ENCODE measurements at regions not wholly inside any gene's neighbourhood (a gene's known extent, or its start where the extent isn't known, plus 50 kb on each side); places are given as distances from the start of the nearest gene placed in this dataset.
"Not testable (repeated sequence)": the region's sequence is repeated elsewhere in the genome, so short reads cannot be mapped to it uniquely, and the experiment has no call there.

- DNase-seq: no peak
Observed at GRCh38 chr19:27746691-27747380, 1466.1 kb downstream of the UQCRFS1 start.

DNA sequence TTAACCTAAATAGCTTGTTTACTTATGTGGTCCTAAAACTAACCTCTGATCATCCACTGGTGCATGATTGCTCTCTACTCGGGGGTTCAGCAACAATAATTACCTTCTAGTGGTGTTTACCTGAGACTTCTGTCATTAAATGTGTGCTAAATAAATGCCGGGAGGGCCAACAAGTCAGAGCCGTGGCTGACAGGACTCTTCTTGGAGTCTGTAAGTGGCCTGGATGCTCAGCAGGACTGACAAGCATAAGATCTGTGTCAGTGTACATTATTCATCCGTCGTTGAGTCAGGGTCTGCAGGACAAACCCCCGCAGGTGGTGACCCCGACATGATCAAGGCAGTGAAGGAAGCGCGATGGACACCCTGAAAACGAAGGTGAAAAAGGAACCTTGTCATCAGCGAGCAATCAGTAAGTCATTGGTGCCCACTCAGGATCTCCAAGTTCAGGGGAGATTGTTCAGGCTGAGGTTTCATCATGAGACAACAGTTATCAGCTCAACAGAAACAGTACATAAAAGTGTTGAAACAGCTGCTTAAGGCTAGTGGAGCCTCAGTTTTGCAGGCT is 1466.9 kb downstream of the UQCRFS1 start:
- DNase-seq: no peak

DNA sequence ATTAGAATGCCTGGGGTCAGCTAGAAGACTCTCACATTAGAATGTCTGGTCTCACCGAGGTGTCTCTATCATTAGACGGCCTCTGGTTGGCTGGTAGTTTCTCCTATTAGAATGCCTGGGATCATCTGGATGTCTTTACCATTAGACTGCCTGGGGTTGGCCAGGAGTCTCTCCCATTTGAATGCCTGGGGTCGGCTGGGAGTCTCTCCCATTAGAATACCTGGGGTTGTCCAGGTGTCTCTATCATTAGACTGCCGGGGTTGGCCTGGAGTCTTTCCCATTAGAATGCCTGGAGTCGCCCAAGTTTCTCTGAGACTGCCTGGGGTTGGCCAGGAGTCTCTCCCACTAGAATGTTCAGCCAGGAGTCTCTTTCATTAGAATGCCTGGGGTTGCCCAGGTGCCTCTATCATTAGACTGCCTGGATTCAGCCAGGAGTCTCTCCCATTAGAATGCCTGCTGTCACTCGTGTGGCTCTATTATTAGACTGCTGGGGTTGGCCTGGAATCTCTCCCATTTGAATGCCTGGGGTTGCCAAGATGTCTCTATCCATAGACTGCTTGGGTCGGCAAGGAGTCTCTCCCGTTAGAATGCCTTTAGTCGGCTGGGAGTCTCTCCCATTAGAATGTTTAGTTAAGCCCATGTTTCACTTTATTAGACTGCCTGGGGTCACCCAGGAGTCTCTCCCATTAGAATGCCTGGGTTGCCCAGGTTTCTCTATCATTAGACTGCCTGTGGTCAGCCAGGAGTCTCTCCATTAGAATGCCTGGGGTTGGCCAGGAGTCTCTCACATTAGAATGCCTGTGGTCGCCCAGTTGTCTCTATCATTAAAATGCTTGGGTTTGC is 1467.8 kb downstream of the UQCRFS1 start:
- DNase-seq: no peak

GRCh38 chr19:27742041-27742440 is 1470.9 kb downstream of the UQCRFS1 start:
- DNase-seq: no peak

GRCh38 chr19:27741236-27741635 is 1471.7 kb downstream of the UQCRFS1 start:
- DNase-seq: no peak

GRCh38 chr19:27740396-27740795 is 1472.6 kb downstream of the UQCRFS1 start:
- no peak for DNase-seq

DNA sequence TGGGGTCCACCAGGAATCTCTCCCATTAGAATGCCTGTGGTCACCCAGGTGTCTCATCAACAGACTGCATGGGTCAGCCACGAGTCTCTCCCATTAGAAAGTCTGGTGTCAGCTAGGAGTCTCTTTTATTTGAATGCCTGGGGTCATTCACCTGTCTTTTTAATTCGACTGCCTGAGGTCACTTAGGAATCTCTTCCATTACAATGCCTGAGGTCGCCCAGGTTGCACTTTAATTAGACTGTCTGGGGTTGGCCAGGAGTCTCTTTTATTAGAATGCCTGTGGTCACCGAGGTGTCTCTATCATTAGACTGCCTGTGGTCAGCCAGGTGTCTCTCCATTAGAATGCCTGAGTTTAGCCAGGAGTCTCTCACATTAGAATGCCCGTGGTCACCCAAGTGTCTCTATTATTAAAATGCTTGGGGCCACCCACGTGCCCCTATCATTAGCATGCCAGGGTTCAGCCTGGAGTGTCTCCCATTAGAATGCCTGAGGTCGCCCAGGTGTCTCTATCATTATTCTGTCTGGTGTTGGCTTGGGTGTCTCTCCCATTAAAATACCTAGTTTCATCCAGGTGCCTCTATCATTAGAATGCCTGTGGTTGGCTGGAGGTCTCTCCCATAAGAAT is 1474.3 kb downstream of the UQCRFS1 start:
- no peak for DNase-seq

DNA sequence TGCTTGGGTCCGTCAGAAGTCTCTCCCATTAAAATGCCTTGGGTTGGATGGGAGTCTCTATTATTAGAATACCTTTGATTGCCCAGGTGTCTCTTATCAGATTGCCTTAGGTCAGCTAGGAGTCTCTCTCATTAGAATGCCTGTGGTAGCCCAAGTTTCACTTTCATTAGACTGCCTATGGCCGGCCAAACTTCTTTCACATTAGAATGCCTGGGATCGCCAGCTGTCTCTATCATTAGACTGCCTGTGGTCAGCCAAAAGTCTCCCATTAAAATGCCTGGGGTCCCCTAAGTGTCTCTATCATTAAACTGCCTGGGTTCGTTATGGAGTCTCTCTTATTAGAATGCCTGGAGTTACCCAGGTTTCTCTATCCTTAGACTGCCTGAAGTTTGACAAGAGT is 1476.7 kb downstream of the UQCRFS1 start:
- DNase-seq: no peak

- DNase-seq: no peak
Observed at GRCh38 chr19:27735314-27735713, 1477.6 kb downstream of the UQCRFS1 start.

DNA sequence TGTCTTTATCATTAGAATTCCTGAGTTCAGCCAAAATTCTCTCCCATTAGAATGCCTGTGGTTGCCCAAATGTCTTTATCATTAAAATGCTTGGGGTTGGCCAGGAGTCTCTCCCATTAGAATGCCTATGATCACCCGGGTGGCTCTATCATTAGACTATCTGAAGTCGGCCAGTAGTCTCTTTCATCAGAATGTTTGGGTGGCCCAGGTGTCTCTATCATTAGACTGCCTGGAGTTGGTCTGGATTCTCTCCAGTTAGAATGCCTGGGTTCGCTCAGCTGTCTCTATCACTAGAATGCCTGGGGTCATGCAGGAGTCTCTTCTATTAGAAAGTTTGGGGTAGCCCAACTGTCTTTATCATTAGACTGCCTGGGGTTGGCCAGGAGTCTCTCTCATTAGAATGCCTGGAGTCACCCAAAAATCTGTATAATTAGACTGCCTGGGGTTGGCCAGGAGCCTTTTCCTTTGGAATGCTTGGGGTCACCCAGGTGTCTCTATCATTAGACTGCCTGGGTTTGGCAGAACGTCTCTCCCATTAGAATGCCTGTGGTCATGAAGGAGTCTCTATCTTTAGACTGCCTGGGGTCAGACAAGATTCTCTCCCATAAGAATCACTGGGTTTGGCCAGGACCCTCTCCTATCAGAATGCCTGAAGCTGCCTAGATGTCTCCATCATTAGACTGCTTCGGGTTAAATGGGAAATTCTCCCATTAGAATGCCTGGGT is 1478.3 kb downstream of the UQCRFS1 start:
- no peak for DNase-seq

DNA sequence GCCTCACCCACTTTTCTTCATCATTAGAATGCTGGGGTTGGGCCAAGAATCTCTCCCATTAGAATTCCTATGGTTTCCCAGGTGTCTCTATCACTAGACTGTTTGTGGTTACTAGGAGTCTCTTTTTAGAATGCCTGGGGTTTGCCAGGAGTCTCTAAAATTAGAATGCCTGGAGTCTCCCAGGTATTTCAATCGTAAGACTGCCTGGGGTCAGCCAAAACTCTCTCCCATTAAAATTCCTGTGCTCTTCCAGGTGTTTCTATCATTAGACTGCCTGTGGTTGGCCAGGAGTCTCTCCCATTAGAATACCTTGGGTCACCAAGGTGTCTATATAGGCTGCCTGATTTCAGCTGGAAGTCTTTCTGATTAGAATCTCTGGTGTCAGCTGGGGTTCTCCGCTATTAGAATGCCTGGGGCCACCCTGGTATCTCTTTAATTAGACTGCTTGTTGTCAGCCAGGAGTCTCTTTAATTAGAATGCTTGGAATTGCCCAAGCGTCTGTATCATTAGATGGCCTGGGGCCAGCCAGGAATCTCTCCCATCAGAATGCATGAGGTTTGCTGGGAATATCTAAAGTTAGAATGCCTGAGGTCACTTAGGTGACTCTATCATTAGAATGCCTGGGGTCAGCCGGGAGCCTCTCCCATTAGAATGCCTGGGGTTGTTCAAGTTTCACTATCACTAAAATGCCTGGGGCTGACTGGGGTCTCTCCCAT is 1479.2 kb downstream of the UQCRFS1 start:
- no peak for DNase-seq

DNA sequence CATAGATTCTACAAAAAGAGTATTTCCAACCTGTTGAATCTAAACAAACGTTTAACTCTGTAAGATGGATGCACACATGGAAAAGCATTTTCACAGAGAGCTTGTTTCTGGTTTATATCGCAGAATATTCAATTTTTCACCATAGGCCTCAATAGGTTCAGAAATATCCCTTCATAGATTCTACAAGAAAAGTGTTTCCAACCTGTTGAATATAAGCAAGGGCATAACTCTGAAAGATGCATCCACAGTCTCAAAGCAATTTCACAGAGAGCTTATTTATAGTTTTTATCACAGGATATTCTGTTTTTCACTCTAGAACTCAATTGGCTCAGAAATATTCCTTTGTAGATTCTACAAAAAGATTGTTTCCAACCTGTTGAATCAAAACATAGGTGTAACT is 1483.6 kb downstream of the UQCRFS1 start:
- no peak for DNase-seq

DNA sequence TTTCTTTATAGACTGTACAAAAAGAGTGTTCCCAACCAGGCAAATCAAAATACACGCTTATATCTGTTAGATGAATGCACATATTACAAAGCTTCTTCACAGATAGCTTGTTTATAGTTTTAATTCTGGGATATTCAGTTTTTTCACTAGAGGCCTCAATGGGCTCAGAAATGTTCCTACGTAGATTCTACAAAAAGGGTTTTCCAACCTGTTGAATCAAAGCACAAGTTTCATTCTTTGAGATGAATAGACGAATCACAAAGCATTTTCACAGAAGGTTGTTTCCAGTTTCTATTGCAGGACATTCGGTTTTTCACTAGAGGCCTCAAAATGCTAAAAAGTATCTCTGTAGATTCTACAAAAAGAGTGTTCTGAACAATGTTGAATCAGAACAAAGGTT is 1490.3 kb downstream of the UQCRFS1 start:
- DNase-seq: no peak

DNA sequence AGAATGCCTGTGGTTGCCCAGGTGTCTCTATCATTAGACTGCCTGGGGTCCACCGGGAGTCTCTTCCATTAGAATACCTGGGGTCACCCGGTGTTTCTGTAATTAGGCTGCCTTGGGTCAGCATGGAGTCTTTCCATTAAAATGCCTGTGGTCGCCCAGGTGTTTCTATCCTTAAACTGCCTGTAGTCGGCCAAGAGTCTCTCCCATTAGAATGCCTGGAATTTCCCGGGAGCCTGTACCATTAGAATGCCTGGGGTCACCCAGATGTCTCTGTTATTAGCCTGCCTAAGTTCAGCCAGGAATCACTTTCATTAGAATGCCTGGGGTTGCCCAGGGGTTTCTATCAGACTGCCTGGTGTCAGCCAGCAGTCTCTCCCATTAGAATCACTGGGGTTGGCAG is 1492.8 kb downstream of the UQCRFS1 start:
- DNase-seq: no peak

DNA sequence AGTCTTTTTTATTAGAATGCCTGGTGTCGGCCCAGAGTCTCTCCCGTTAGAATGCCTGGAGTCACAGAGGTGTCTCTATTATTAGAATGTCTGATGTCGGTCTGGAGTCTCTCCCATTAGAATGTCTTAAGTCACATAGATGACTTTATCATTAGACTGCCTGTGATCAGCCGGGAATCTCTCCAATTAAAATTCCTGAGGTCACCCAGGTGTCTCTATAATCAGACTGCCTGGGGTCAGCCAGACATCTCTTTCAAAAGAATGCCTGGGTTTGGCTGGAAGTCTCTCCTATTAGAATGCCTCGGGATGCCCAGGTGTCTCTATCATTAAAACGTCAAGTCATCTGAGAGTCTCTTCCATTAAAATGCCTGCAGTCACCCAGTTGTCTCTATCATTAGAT is 1493.9 kb downstream of the UQCRFS1 start:
- no peak for DNase-seq

- no peak for DNase-seq
Observed at GRCh38 chr19:27718234-27718633, 1494.7 kb downstream of the UQCRFS1 start.

DNA sequence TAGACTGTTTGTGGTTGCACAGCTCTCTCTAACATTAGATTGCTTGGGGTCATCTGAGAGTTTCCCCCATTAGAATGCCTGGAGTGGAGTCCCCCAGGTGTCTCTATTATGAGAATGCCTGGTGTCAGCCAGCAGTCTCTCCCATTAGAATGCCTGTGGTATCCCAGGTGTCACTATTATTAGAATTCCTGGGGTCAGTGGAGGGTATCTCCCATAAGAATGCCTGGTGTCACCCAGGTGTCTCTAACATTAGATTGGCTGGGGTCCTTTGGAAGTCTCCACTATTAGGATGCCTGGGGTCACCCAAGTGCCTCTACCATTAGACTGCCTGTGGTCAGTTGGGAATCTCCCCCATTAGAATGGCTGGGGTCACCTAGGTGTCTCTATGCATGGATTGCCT is 1495.1 kb downstream of the UQCRFS1 start:
- no peak for DNase-seq

GRCh38 chr19:27716922-27717321 is 1496.0 kb downstream of the UQCRFS1 start:
- DNase-seq: no peak

DNA sequence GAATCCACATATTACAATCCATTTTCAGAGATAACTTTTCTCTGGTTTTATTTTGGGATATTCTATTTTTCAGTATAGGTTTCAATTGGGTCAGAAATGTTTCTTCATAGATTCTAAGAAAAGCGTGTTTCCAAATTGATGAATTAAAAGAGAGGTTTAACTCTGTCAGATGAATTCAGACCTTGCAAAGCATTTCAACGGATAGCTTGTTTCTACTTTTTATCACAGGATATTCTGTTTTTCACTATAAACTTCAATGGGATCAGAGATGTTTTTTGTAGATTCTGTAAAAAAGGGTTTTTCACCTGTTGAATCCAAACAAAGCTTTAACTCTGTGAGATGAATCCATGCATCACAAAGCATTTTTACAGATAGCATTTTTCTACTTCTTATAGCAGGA is 1498.1 kb downstream of the UQCRFS1 start:
- no peak for DNase-seq

- DNase-seq: no peak
Observed at GRCh38 chr19:27709496-27709895, 1503.5 kb downstream of the UQCRFS1 start.

- DNase-seq: not testable (repeated sequence)
Observed at GRCh38 chr19:27708986-27709385, 1504.0 kb downstream of the UQCRFS1 start.

DNA sequence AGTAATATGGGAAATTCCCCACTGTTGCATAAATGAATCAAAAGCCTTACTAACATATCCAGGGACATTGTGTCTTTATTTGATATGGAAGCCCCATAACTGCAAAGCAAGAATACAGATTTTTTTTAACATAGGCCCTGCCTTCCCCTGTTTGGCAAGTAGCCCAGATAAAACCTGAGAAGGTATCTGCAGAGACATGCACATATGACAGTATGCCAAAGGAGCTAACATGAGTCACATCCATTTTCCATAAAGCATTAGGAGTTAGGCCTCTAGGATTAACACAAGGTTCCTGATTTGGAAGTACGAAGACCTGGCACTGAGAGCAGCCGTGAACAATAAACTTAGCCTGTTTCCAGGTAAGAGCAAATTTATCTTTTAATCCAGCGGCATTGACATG is 1505.9 kb downstream of the UQCRFS1 start:
- DNase-seq: not testable (repeated sequence)
